Peyer's patch (tissue), 4 donors: ENCODE measurements at regions not wholly inside any gene's neighbourhood (a gene's known extent, or its start where the extent isn't known, plus 50 kb on each side); places are given as distances from the start of the nearest gene placed in this dataset.

Source experiments
- DNase-seq, 3 donors: peaks; one replicate each; pipeline ENCODE4 v3.0.0-alpha.2; 2017 to 2019
- H3K27ac ChIP-seq, 4 donors: fragments of 200-600 bp; sonication (generic); one replicate each; pipeline ENCODE4 v1.5.1; 2016 to 2019
- H3K27me3 ChIP-seq, 2 donors: fragments of 200-600 bp; sonication (generic); one replicate each; pipeline ENCODE4 v1.5.1; 2019
- H3K36me3 ChIP-seq, 3 donors: fragments of 200-600 bp; sonication (generic); one replicate each; pipeline ENCODE4 v1.5.1; 2016 to 2019
- H3K4me1 ChIP-seq, 4 donors: fragments of 200-600 bp; sonication (generic); one replicate each; pipeline ENCODE4 v1.5.1; 2016 to 2019
- H3K4me3 ChIP-seq, 4 donors: fragments of 200-600 bp; sonication (generic); 1 replicate in 3 of 4; 2 replicates in 1 of 4; pipeline ENCODE4 v1.5.1; 2016 to 2019; ENCODE audit warnings: mild to moderate bottlenecking in 1 of 4
- H3K9me3 ChIP-seq, 4 donors: fragments of 200-600 bp; sonication (generic); one replicate each; pipeline ENCODE4 v1.5.1; 2016 to 2019; ENCODE audit warnings: mild to moderate bottlenecking in 1 of 4
- CTCF ChIP-seq, 6 experiments: fragments of 450-650 bp in 4 of 6; fragments of 200-600 bp in 2 of 6; sonication (generic) in 1 of 6; IDR thresholded peaks; one replicate each; pipeline ENCODE4 v1.5.1; 2017 to 2019; ENCODE audit warnings: antibody characterized with exemption in 6 of 6, mild to moderate bottlenecking in 3 of 6, moderate library complexity in 1 of 6
- POLR2A ChIP-seq, 2 donors: fragments of 450-650 bp; IDR thresholded peaks; one replicate each; pipeline ENCODE4 v1.5.1; 2017; ENCODE audit warnings: antibody characterized with exemption in 2 of 2, mild to moderate bottlenecking in 2 of 2, moderate library complexity in 2 of 2

GRCh38 chr7:91553410-91553895 is 289.2 kb downstream of the FZD1 start:
- no peak overlapping the region for H3K4me3 ChIP-seq
- H3K27me3 ChIP-seq, result no peaks in the 10 kb centered on the region
- H3K36me3 ChIP-seq, result no peaks in the 10 kb centered on the region
- H3K27ac ChIP-seq, result no peak overlapping the region
- DNase-seq, result no peak
- H3K9me3 ChIP-seq, result no peaks in the 10 kb centered on the region
- no peaks in the 10 kb centered on the region for H3K4me1 ChIP-seq
- TF ChIP-seq CTCF (IDR thresholded peaks at IDR 0.05) (no peak), POLR2A (IDR thresholded peaks at IDR 0.05) (no peak)

GRCh38 chr7:91554883-91555282 is 290.6 kb downstream of the FZD1 start:
- no peak for DNase-seq
- TF ChIP-seq CTCF (IDR thresholded peaks at IDR 0.05) (no peak), POLR2A (IDR thresholded peaks at IDR 0.05) (no peak)
- Histone ChIP-seq H3K36me3 (no peaks in the 10 kb centered on the region), H3K9me3 (no peaks in the 10 kb centered on the region), H3K4me1 (no peaks in the 10 kb centered on the region), H3K4me3 (no peak overlapping the region), H3K27me3 (no peaks in the 10 kb centered on the region), H3K27ac (no peak overlapping the region)

GRCh38 chr7:91556239-91556638 is 292.0 kb downstream of the FZD1 start:
- no peaks in the 10 kb centered on the region for H3K4me1 ChIP-seq
- no peaks in the 10 kb centered on the region for H3K27me3 ChIP-seq
- H3K9me3 ChIP-seq, result no peaks in the 10 kb centered on the region
- DNase-seq, result no peak
- no peak overlapping the region for H3K27ac ChIP-seq
- H3K4me3 ChIP-seq, result no peak overlapping the region
- TF ChIP-seq POLR2A (IDR thresholded peaks at IDR 0.05) (no peak), CTCF (IDR thresholded peaks at IDR 0.05) (no peak)
- H3K36me3 ChIP-seq, result no peaks in the 10 kb centered on the region

- no peaks in the 10 kb centered on the region for H3K27me3 ChIP-seq
- no peak for DNase-seq
- H3K36me3 ChIP-seq, result no peaks in the 10 kb centered on the region
- no peaks in the 10 kb centered on the region for H3K4me1 ChIP-seq
- no peaks in the 10 kb centered on the region for H3K9me3 ChIP-seq
- TF ChIP-seq POLR2A (IDR thresholded peaks at IDR 0.05) (no peak), CTCF (IDR thresholded peaks at IDR 0.05) (no peak)
- H3K4me3 ChIP-seq, result no peak overlapping the region
- H3K27ac ChIP-seq, result no peak overlapping the region
These were observed 292.9 kb downstream of the FZD1 start for GRCh38 chr7:91556956-91557650.

- Histone ChIP-seq H3K27me3 (no peaks in the 10 kb centered on the region), H3K27ac (no peak overlapping the region), H3K4me1 (no peaks in the 10 kb centered on the region), H3K9me3 (no peaks in the 10 kb centered on the region), H3K36me3 (no peaks in the 10 kb centered on the region), H3K4me3 (no peak overlapping the region)
- TF ChIP-seq POLR2A (IDR thresholded peaks at IDR 0.05), result no peak
- DNase-seq, result no peak
These were observed 293.7 kb downstream of the FZD1 start for GRCh38 chr7:91557789-91558404.

GRCh38 chr7:91559947-91560346 is 295.7 kb downstream of the FZD1 start:
- H3K4me3 ChIP-seq, result no peak overlapping the region
- no peaks in the 10 kb centered on the region for H3K27me3 ChIP-seq
- DNase-seq, result no peak
- no peaks in the 10 kb centered on the region for H3K9me3 ChIP-seq
- no peaks in the 10 kb centered on the region for H3K36me3 ChIP-seq
- no peak overlapping the region for H3K27ac ChIP-seq
- no peaks in the 10 kb centered on the region for H3K4me1 ChIP-seq
- TF ChIP-seq POLR2A (IDR thresholded peaks at IDR 0.05), result no peak
- TF ChIP-seq CTCF (IDR thresholded peaks at IDR 0.05), result no peak
